ENCODE measurements at regions not wholly inside any gene's neighbourhood (a gene's known extent, or its start where the extent isn't known, plus 50 kb on each side); places are given as distances from the start of the nearest gene placed in this dataset.
"Not testable (repeated sequence)": the region's sequence is repeated elsewhere in the genome, so short reads cannot be mapped to it uniquely, and the experiment has no call there.

GRCh38 chr6:85344996-85345395 lies 104.9 kb upstream of the NT5E start:
- Histone ChIP-seq H2BK12ac (ENCODE audit: low read length in 2 of 2) (no peak overlapping the region), H3K23ac (ENCODE audit: low read length in 2 of 2) (no peak overlapping the region), H3K18ac (ENCODE audit: low read depth in 1 of 2, low read length in 2 of 2) (no peak overlapping the region), H4K8ac (ENCODE audit: low read length) (no peak overlapping the region), H2AK5ac (ENCODE audit: low read length, severe bottlenecking) (no peak overlapping the region), H3K36me3 (ENCODE audit: control insufficient read depth in 1 of 2, insufficient read depth in 2 of 2, low read depth in 1 of 2, low read length in 2 of 2) (no peaks in the 10 kb centered on the region), H3K9ac (ENCODE audit: low read length) (no peak overlapping the region), H2BK15ac (ENCODE audit: low read depth, poor library complexity, severe bottlenecking) (no peak overlapping the region), H2AFZ (ENCODE audit: low read depth, low read length) (no peak overlapping the region), H3K79me1 (replicated peaks; ENCODE audit: low read length, poor library complexity, severe bottlenecking) (no peaks in the 10 kb centered on the region), H2BK120ac (ENCODE audit: low read depth, low read length) (no peak overlapping the region), H3K14ac (ENCODE audit: low read length in 2 of 2) (no peak overlapping the region), H3K27me3 (ENCODE audit: control insufficient read depth in 1 of 2, insufficient read depth in 1 of 2, low read length in 2 of 2) (peaks cover 0 to 3% of the 10 kb centered on the region in 2 experiments), H3K27ac (ENCODE audit: low read length, poor library complexity, severe bottlenecking) (no peak overlapping the region), H2BK5ac (ENCODE audit: low read depth, low read length, poor library complexity, severe bottlenecking) (no peak overlapping the region), H4K91ac (ENCODE audit: low read length) (no peak overlapping the region), H3K4me3 (ENCODE audit: insufficient read depth in 1 of 2, low read depth in 1 of 2, low read length in 2 of 2) (no peak overlapping the region), H3K4ac (ENCODE audit: low read depth in 1 of 2, low read length in 2 of 2) (no peak overlapping the region), H3K9me3 (ENCODE audit: control insufficient read depth, low read length) (no peaks in the 10 kb centered on the region), H3K4me2 (ENCODE audit: low read length, poor library complexity, severe bottlenecking) (no peak overlapping the region), H3K4me1 (ENCODE audit: control insufficient read depth, insufficient read depth, low read depth, low read length) (no peaks in the 10 kb centered on the region)
- WGBS, result 17% methylated on average over 1 of the region's 1 CpG
- no peak for DNase-seq

- no peak overlapping the region for H4K91ac ChIP-seq (ENCODE audit: low read length)
- no peaks in the 10 kb centered on the region for H3K79me1 ChIP-seq (replicated peaks; ENCODE audit: low read length, poor library complexity, severe bottlenecking)
- no peak overlapping the region for H2BK12ac ChIP-seq (ENCODE audit: low read length in 2 of 2)
- H3K4ac ChIP-seq (ENCODE audit: low read depth in 1 of 2, low read length in 2 of 2), result no peak overlapping the region
- peaks cover 0 to 4% of the 10 kb centered on the region in 2 experiments for H3K27me3 ChIP-seq (ENCODE audit: control insufficient read depth in 1 of 2, insufficient read depth in 1 of 2, low read length in 2 of 2)
- no peak overlapping the region for H3K9ac ChIP-seq (ENCODE audit: low read length)
- no peak overlapping the region for H2BK15ac ChIP-seq (ENCODE audit: low read depth, poor library complexity, severe bottlenecking)
- H2BK120ac ChIP-seq (ENCODE audit: low read depth, low read length), result no peak overlapping the region
- no peak for DNase-seq
- H2BK5ac ChIP-seq (ENCODE audit: low read depth, low read length, poor library complexity, severe bottlenecking), result no peak overlapping the region
- H4K8ac ChIP-seq (ENCODE audit: low read length), result no peak overlapping the region
- WGBS, result 73% methylated on average over 1 of the region's 1 CpG
- H3K14ac ChIP-seq (ENCODE audit: low read length in 2 of 2), result no peak overlapping the region
- no peaks in the 10 kb centered on the region for H3K9me3 ChIP-seq (ENCODE audit: control insufficient read depth, low read length)
- no peak overlapping the region for H3K27ac ChIP-seq (ENCODE audit: low read length, poor library complexity, severe bottlenecking)
- H3K18ac ChIP-seq (ENCODE audit: low read depth in 1 of 2, low read length in 2 of 2), result no peak overlapping the region
- H3K36me3 ChIP-seq (ENCODE audit: control insufficient read depth in 1 of 2, insufficient read depth in 2 of 2, low read depth in 1 of 2, low read length in 2 of 2), result no peaks in the 10 kb centered on the region
- no peak overlapping the region for H2AFZ ChIP-seq (ENCODE audit: low read depth, low read length)
- H2AK5ac ChIP-seq (ENCODE audit: low read length, severe bottlenecking), result no peak overlapping the region
- no peak overlapping the region for H3K23ac ChIP-seq (ENCODE audit: low read length in 2 of 2)
- no peaks in the 10 kb centered on the region for H3K4me1 ChIP-seq (ENCODE audit: control insufficient read depth, insufficient read depth, low read depth, low read length)
- H3K4me3 ChIP-seq (ENCODE audit: insufficient read depth in 1 of 2, low read depth in 1 of 2, low read length in 2 of 2), result no peak overlapping the region
- no peak overlapping the region for H3K4me2 ChIP-seq (ENCODE audit: low read length, poor library complexity, severe bottlenecking)
Observed at GRCh38 chr6:85343428-85343827, 106.5 kb upstream of the NT5E start.

GRCh38 chr6:85329196-85329595 lies 120.7 kb upstream of the NT5E start:
- Histone ChIP-seq H3K4ac (ENCODE audit: low read depth in 1 of 2, low read length in 2 of 2) (no peak overlapping the region), H3K27ac (ENCODE audit: low read length, poor library complexity, severe bottlenecking) (no peak overlapping the region), H3K4me1 (ENCODE audit: control insufficient read depth, insufficient read depth, low read depth, low read length) (no peaks in the 10 kb centered on the region), H3K18ac (ENCODE audit: low read depth in 1 of 2, low read length in 2 of 2) (no peak overlapping the region), H2BK5ac (ENCODE audit: low read depth, low read length, poor library complexity, severe bottlenecking) (no peak overlapping the region), H3K14ac (ENCODE audit: low read length in 2 of 2) (no peak overlapping the region), H3K4me3 (ENCODE audit: insufficient read depth in 1 of 2, low read depth in 1 of 2, low read length in 2 of 2) (no peak overlapping the region), H4K91ac (ENCODE audit: low read length) (no peak overlapping the region), H3K9ac (ENCODE audit: low read length) (no peak overlapping the region), H3K4me2 (ENCODE audit: low read length, poor library complexity, severe bottlenecking) (no peak overlapping the region), H3K36me3 (ENCODE audit: control insufficient read depth in 1 of 2, insufficient read depth in 2 of 2, low read depth in 1 of 2, low read length in 2 of 2) (no peaks in the 10 kb centered on the region), H3K79me1 (replicated peaks; ENCODE audit: low read length, poor library complexity, severe bottlenecking) (no peaks in the 10 kb centered on the region), H2BK15ac (ENCODE audit: low read depth, poor library complexity, severe bottlenecking) (no peak overlapping the region), H2AK5ac (ENCODE audit: low read length, severe bottlenecking) (no peak overlapping the region), H2BK120ac (ENCODE audit: low read depth, low read length) (no peak overlapping the region), H3K9me3 (ENCODE audit: control insufficient read depth, low read length) (no peaks in the 10 kb centered on the region), H2BK12ac (ENCODE audit: low read length in 2 of 2) (no peak overlapping the region), H4K8ac (ENCODE audit: low read length) (no peak overlapping the region), H3K23ac (ENCODE audit: low read length in 2 of 2) (no peak overlapping the region), H2AFZ (ENCODE audit: low read depth, low read length) (no peak overlapping the region), H3K27me3 (ENCODE audit: control insufficient read depth in 1 of 2, insufficient read depth in 1 of 2, low read length in 2 of 2) (peaks cover 0 to 8% of the 10 kb centered on the region in 2 experiments)
- DNase-seq, result no peak
- WGBS, result 93% methylated on average over 4 of the region's 4 CpGs

DNA sequence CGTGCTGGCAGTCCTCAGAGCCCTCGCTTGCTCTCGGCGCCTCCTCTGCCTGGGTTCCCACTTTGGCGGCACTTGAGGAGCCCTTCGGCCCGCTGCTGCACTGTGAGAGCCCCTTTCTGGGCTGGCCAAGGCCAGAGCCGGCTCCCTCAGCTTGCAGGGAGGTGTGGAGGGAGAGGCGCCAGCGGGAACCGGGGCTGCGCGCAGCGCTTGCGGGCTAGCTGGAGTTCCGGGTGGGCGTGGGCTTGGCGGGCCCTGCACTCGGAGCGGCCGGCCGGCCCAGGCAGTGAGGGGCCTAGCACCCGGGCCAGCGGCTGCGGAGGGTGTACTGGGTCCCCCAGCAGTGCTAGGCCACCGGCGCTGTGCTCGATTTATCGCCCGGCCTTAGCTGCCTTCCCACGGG lies 124.1 kb upstream of the NT5E start:
- H2BK120ac ChIP-seq (ENCODE audit: low read depth, low read length); H4K8ac ChIP-seq (ENCODE audit: low read length); H3K9me3 ChIP-seq (ENCODE audit: control insufficient read depth, low read length); H3K4me1 ChIP-seq (ENCODE audit: control insufficient read depth, insufficient read depth, low read depth, low read length); H2AK5ac ChIP-seq (ENCODE audit: low read length, severe bottlenecking); H3K14ac ChIP-seq (ENCODE audit: low read length in 2 of 2); H3K36me3 ChIP-seq (ENCODE audit: control insufficient read depth in 1 of 2, insufficient read depth in 2 of 2, low read depth in 1 of 2, low read length in 2 of 2); H3K23ac ChIP-seq (ENCODE audit: low read length in 2 of 2); H4K91ac ChIP-seq (ENCODE audit: low read length); H3K4me2 ChIP-seq (ENCODE audit: low read length, poor library complexity, severe bottlenecking); H3K79me1 ChIP-seq (replicated peaks; ENCODE audit: low read length, poor library complexity, severe bottlenecking); H2BK15ac ChIP-seq (ENCODE audit: low read depth, poor library complexity, severe bottlenecking); H2AFZ ChIP-seq (ENCODE audit: low read depth, low read length); H2BK12ac ChIP-seq (ENCODE audit: low read length in 2 of 2); H3K18ac ChIP-seq (ENCODE audit: low read depth in 1 of 2, low read length in 2 of 2); H2BK5ac ChIP-seq (ENCODE audit: low read depth, low read length, poor library complexity, severe bottlenecking); H3K9ac ChIP-seq (ENCODE audit: low read length); DNase-seq; H3K4ac ChIP-seq (ENCODE audit: low read depth in 1 of 2, low read length in 2 of 2); H3K4me3 ChIP-seq (ENCODE audit: insufficient read depth in 1 of 2, low read depth in 1 of 2, low read length in 2 of 2); H3K27me3 ChIP-seq (ENCODE audit: control insufficient read depth in 1 of 2, insufficient read depth in 1 of 2, low read length in 2 of 2); H3K27ac ChIP-seq (ENCODE audit: low read length, poor library complexity, severe bottlenecking): not testable (repeated sequence)
- WGBS, result 95% methylated on average over 28 of the region's 31 CpGs

Data from mesenchymal stem cell (in vitro differentiated cells and primary cell).